ENCODE measurements at regions not wholly inside any gene's neighbourhood (a gene's known extent, or its start where the extent isn't known, plus 50 kb on each side); places are given as distances from the start of the nearest gene placed in this dataset.
"Not testable (repeated sequence)": the region's sequence is repeated elsewhere in the genome, so short reads cannot be mapped to it uniquely, and the experiment has no call there.

- no peak for DNase-seq (ENCODE audit: low read depth in 1 of 2, low spot score in 1 of 2)
Observed at GRCh38 chr15:59791755-59792154, 102.6 kb upstream of the BNIP2 start.

- DNase-seq (ENCODE audit: low read depth in 1 of 2, low spot score in 1 of 2), result no peak
Observed at GRCh38 chr15:59791079-59791478, 102.0 kb upstream of the BNIP2 start.

- not testable (repeated sequence) for DNase-seq (ENCODE audit: low read depth in 1 of 2, low spot score in 1 of 2)
Observed at GRCh38 chr15:59786466-59786865, 97.3 kb upstream of the BNIP2 start.

- not testable (repeated sequence) for DNase-seq (ENCODE audit: low read depth in 1 of 2, low spot score in 1 of 2)
Observed at GRCh38 chr15:59785981-59786380, 96.9 kb upstream of the BNIP2 start.

- not testable (repeated sequence) for DNase-seq (ENCODE audit: low read depth in 1 of 2, low spot score in 1 of 2)
Observed at GRCh38 chr15:59783774-59784520, 94.8 kb upstream of the BNIP2 start.

- DNase-seq (ENCODE audit: low read depth in 1 of 2, low spot score in 1 of 2), result no peak
Observed at GRCh38 chr15:59779110-59779509, 90.0 kb upstream of the BNIP2 start.

GRCh38 chr15:59764775-59765174, 75.7 kb upstream of the BNIP2 start:
- DNase-seq (ENCODE audit: low read depth in 1 of 2, low spot score in 1 of 2), result no peak

- no peak for DNase-seq (ENCODE audit: low read depth in 1 of 2, low spot score in 1 of 2)
Observed at GRCh38 chr15:59762558-59762957, 73.4 kb upstream of the BNIP2 start.

- DNase-seq (ENCODE audit: low read depth in 1 of 2, low spot score in 1 of 2), result not testable (repeated sequence)
Observed at GRCh38 chr15:59760256-59760655, 71.1 kb upstream of the BNIP2 start.

- peak in 1 of 2 donors; percentile 6 for DNase-seq (ENCODE audit: low read depth in 1 of 2, low spot score in 1 of 2)
Observed at GRCh38 chr15:59751552-59752413, 62.7 kb upstream of the BNIP2 start.

GRCh38 chr15:59746777-59747176, 57.7 kb upstream of the BNIP2 start:
- DNase-seq (ENCODE audit: low read depth in 1 of 2, low spot score in 1 of 2), result no peak

- no peak for DNase-seq (ENCODE audit: low read depth in 1 of 2, low spot score in 1 of 2)
Observed at GRCh38 chr15:59741274-59741906, 52.3 kb upstream of the BNIP2 start.

- no peak for DNase-seq (ENCODE audit: low read depth in 1 of 2, low spot score in 1 of 2)
Observed at GRCh38 chr15:59739557-59740186, 50.6 kb upstream of the BNIP2 start.

Measured in activated CD4-positive, alpha-beta T cell treated with anti-CD3 and anti-CD28 coated beads, Interleukin-2, amount 50 U/mL, for 24 hours (primary cell).